A673 (cell line): ENCODE measurements at regions not wholly inside any gene's neighbourhood (a gene's known extent, or its start where the extent isn't known, plus 50 kb on each side); places are given as distances from the start of the nearest gene placed in this dataset.

Experiments used
- BruUV-seq: library from RNA; stranded (reverse); fragments of 400-500 nt; replicated peaks from 2 replicates; lab custom pipeline; 2021; lab: Mats Ljungman, UMichigan
- CTCF ChIA-PET: fragments of 300-600 bp; sonication (Branson Sonifier 250); formaldehyde crosslinking; loops from one replicate; lab custom pipeline; 2022; ENCODE audit warnings: antibody characterized with exemption; lab: Charles Lee
- POLR2A ChIA-PET: fragments of 300-600 bp; sonication (Branson Sonifier 250); formaldehyde crosslinking; loops from one replicate; lab custom pipeline; 2022; ENCODE audit warnings: antibody characterized with exemption; ENCODE audit not compliant: low non-redundant PET; lab: Charles Lee
- DNase-seq: peaks from one replicate; pipeline ENCODE4 v3.0.0-alpha.2; 2015; ENCODE audit warnings: low spot score
- H3K27ac ChIP-seq: fragments of 200-600 bp; sonication (generic); 2 replicates; pipeline ENCODE4 v1.5.1; 2016; ENCODE audit warnings: mixed run types, low read depth, mild to moderate bottlenecking, mixed read lengths, antibody characterized with exemption, low read length; ENCODE audit not compliant: poor library complexity, severe bottlenecking
- H3K27me3 ChIP-seq: fragments of 200-600 bp; sonication (generic); replicated peaks from 2 replicates; pipeline ENCODE4 v1.6.1; 2017; ENCODE audit warnings: mixed run types, low read depth, mild to moderate bottlenecking, mixed read lengths, antibody characterized with exemption, low read length; ENCODE audit not compliant: insufficient read depth, poor library complexity
- H3K36me3 ChIP-seq: fragments of 200-600 bp; sonication (generic); 2 replicates; pipeline ENCODE4 v1.6.1; 2016; ENCODE audit warnings: mixed run types, mild to moderate bottlenecking, mixed read lengths, antibody characterized with exemption, low read length; ENCODE audit not compliant: insufficient read depth, poor library complexity, severe bottlenecking
- H3K4me1 ChIP-seq: fragments of 200-600 bp; sonication (generic); 2 replicates; pipeline ENCODE4 v1.6.1; 2017; ENCODE audit warnings: mixed run types, mild to moderate bottlenecking, mixed read lengths, antibody characterized with exemption, low read length; ENCODE audit not compliant: insufficient read depth, poor library complexity, severe bottlenecking
- H3K4me3 ChIP-seq: fragments of 200-600 bp; sonication (generic); 2 replicates; pipeline ENCODE4 v1.5.1; 2016; ENCODE audit warnings: low read depth, mixed run types, mild to moderate bottlenecking, mixed read lengths, low read length; ENCODE audit not compliant: poor library complexity, severe bottlenecking
- H3K9me3 ChIP-seq: fragments of 200-600 bp; sonication (generic); 2 replicates; pipeline ENCODE4 v1.6.1; 2016; ENCODE audit warnings: mixed run types, low read depth, mild to moderate bottlenecking, mixed read lengths, antibody characterized with exemption, low read length; ENCODE audit not compliant: poor library complexity, severe bottlenecking
- EZH2 ChIP-seq: fragments of 200-600 bp; sonication (generic); IDR thresholded peaks from 2 replicates; pipeline ENCODE4 v1.6.1; 2017; ENCODE audit warnings: borderline replicate concordance, low read depth, mild to moderate bottlenecking, mixed read lengths, antibody characterized with exemption, low read length; ENCODE audit not compliant: poor library complexity, severe bottlenecking
- intact Hi-C: fragments of 100-400 bp; cut with micrococcal nuclease; formaldehyde crosslinking; loops from one replicate; pipeline ENCODE4 v1.10.0; 2022; ENCODE audit not compliant: unreplicated experiment
- TF ChIP-seq, protein P1 (sequence below): fragments of 300-800, 200-600 bp; sonication (generic); conservative IDR thresholded peaks from 2 replicates; pipeline ENCODE4 v1.5.1; 2017; ENCODE audit warnings: low read depth, mild to moderate bottlenecking, antibody characterized with exemption, low read length, moderate library complexity, mixed read lengths

DNA sequence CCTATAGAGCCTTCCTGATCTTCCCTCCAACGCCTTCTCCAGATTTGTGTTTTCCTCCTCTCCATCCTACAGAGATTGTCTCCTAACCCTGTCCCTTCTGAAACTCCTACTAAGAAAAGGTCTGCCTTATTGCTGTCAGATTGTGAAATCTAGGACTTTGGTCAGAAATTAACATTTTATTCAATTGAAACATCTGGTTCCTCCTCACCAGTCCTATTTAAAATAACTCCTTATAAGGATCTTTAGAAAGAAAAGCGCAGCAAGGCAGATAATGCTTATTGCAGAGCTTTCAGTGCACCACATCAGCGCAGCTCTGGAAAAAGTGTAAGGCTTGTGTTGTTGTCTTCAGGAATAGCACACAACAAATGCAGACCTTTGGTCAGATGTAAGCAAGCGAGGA, 477.8 kb upstream of the CHST9 start:
- Histone ChIP-seq H3K9me3 (no peaks in the 10 kb centered on the region), H3K27ac (no peak overlapping the region), H3K27me3 (peaks cover 23% of the 10 kb centered on the region), H3K4me1 (no peaks in the 10 kb centered on the region), H3K36me3 (no peaks in the 10 kb centered on the region), H3K4me3 (no peak overlapping the region)
- ChIA-PET POLR2A (no interaction called here), CTCF (no interaction called here)
- TF ChIP-seq, protein P1, sequence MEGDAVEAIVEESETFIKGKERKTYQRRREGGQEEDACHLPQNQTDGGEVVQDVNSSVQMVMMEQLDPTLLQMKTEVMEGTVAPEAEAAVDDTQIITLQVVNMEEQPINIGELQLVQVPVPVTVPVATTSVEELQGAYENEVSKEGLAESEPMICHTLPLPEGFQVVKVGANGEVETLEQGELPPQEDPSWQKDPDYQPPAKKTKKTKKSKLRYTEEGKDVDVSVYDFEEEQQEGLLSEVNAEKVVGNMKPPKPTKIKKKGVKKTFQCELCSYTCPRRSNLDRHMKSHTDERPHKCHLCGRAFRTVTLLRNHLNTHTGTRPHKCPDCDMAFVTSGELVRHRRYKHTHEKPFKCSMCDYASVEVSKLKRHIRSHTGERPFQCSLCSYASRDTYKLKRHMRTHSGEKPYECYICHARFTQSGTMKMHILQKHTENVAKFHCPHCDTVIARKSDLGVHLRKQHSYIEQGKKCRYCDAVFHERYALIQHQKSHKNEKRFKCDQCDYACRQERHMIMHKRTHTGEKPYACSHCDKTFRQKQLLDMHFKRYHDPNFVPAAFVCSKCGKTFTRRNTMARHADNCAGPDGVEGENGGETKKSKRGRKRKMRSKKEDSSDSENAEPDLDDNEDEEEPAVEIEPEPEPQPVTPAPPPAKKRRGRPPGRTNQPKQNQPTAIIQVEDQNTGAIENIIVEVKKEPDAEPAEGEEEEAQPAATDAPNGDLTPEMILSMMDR, result no peak
- TF ChIP-seq EZH2, result no peak
- BruUV-seq, result no TSS peak
- intact Hi-C loops, result no loop called here
- DNase-seq, result no peak

GRCh38 chr18:27662537-27662936, 477.4 kb upstream of the CHST9 start:
- Histone ChIP-seq H3K9me3 (no peaks in the 10 kb centered on the region), H3K4me3 (no peak overlapping the region), H3K27ac (no peak overlapping the region), H3K27me3 (peaks cover 27% of the 10 kb centered on the region), H3K36me3 (no peaks in the 10 kb centered on the region), H3K4me1 (no peaks in the 10 kb centered on the region)
- no TSS peak for BruUV-seq
- DNase-seq, result no peak
- CTCF ChIA-PET, result no interaction called here
- TF ChIP-seq, protein P1, result no peak
- no peak for TF ChIP-seq EZH2
- POLR2A ChIA-PET, result no interaction called here
- intact Hi-C loops, result no loop called here

GRCh38 chr18:27661320-27662018, 476.4 kb upstream of the CHST9 start:
- intact Hi-C loops, result no loop called here
- H3K4me3 ChIP-seq, result no peak overlapping the region
- H3K27me3 ChIP-seq, result peaks cover 37% of the 10 kb centered on the region
- H3K36me3 ChIP-seq, result no peaks in the 10 kb centered on the region
- H3K27ac ChIP-seq, result no peak overlapping the region
- TF ChIP-seq EZH2, result no peak
- TF ChIP-seq, protein P1, result no peak
- no peak for DNase-seq
- BruUV-seq, result no TSS peak
- CTCF ChIA-PET, result no interaction called here
- no peaks in the 10 kb centered on the region for H3K4me1 ChIP-seq
- POLR2A ChIA-PET, result no interaction called here
- H3K9me3 ChIP-seq, result no peaks in the 10 kb centered on the region
